ENCODE measurements at regions not wholly inside any gene's neighbourhood (a gene's known extent, or its start where the extent isn't known, plus 50 kb on each side); places are given as distances from the start of the nearest gene placed in this dataset.

DNA sequence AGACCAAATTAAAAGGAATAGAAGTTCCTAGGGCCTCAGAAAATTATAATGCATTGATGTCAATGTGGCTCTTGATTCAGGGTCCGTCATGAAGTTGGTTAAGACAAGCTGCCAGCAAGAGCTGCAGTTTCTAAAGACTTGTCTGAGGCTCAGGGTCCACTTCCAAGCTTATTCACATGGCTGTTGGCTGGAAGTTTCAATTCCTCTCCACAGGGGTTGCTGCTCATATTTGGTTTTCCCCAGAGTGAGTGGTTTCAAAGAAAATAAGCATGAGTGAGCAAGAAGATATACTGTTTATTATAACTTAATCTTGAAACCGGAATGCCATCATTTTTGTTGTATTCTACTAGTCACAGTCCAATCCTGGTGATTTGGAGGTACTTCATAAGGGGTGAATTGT lies 1247.4 kb downstream of the LRFN5 start:
- H3K4me3 ChIP-seq (ENCODE audit: low read depth in 2 of 2, low read length in 2 of 2): no peak overlapping the region
- H3K27me3 ChIP-seq (ENCODE audit: control insufficient read depth, insufficient read depth, low read length): no peaks in the 10 kb centered on the region
- H3K4me1 ChIP-seq (ENCODE audit: control insufficient read depth, insufficient read depth, low read length): no peaks in the 10 kb centered on the region
- ChIA-PET CTCF (no interaction called here), POLR2A (no interaction called here)
- no peak for DNase-seq (ENCODE audit: low read depth, low spot score)
- BruUV-seq (replicated peaks): no TSS peak
- TF ChIP-seq TCF7L2 (IDR thresholded peaks at IDR 0.05; ENCODE audit: low read depth, low read length) (no peak), REST (IDR thresholded peaks at IDR 0.05; ENCODE audit: insufficient read depth in 1 of 2, low read depth in 2 of 2, low read length in 1 of 2) (no peak), SIN3A (IDR thresholded peaks at IDR 0.05; ENCODE audit: borderline replicate concordance, insufficient read depth, low read depth, low read length) (no peak), CTCF (IDR thresholded peaks at IDR 0.05) (no peak), POLR2AphosphoS5 (IDR thresholded peaks at IDR 0.05; ENCODE audit: low read depth, low read length) (no peak)
- intact Hi-C loops (cut with micrococcal nuclease; ENCODE audit: unreplicated experiment): no loop called here
- in situ Hi-C loops (cut with HindIII; ENCODE audit: low pct_unique_long_range_greater_than_20kb, low sequenced_read_pairs): no loop called here
- no peak for ATAC-seq
- H3K9me3 ChIP-seq (ENCODE audit: control insufficient read depth, insufficient read depth, low read depth, low read length): no peaks in the 10 kb centered on the region
- H3K36me3 ChIP-seq (ENCODE audit: control insufficient read depth, insufficient read depth, low read length): no peaks in the 10 kb centered on the region
- no peak overlapping the region for H3K27ac ChIP-seq (ENCODE audit: low read length)

GRCh38 chr14:42848652-42849051 lies 1242.0 kb downstream of the LRFN5 start:
- DNase-seq (ENCODE audit: low read depth, low spot score) (no peak), ATAC-seq (no peak)
- H3K36me3 ChIP-seq (ENCODE audit: control insufficient read depth, insufficient read depth, low read length): no peaks in the 10 kb centered on the region
- no peak for TF ChIP-seq POLR2AphosphoS5 (IDR thresholded peaks at IDR 0.05; ENCODE audit: low read depth, low read length)
- TF ChIP-seq REST (IDR thresholded peaks at IDR 0.05; ENCODE audit: insufficient read depth in 1 of 2, low read depth in 2 of 2, low read length in 1 of 2): no peak
- no peak for TF ChIP-seq SIN3A (IDR thresholded peaks at IDR 0.05; ENCODE audit: borderline replicate concordance, insufficient read depth, low read depth, low read length)
- in situ Hi-C loops (cut with HindIII; ENCODE audit: low pct_unique_long_range_greater_than_20kb, low sequenced_read_pairs): no loop called here
- BruUV-seq (replicated peaks): no TSS peak
- H3K4me3 ChIP-seq (ENCODE audit: low read depth in 2 of 2, low read length in 2 of 2): no peak overlapping the region
- no peaks in the 10 kb centered on the region for H3K4me1 ChIP-seq (ENCODE audit: control insufficient read depth, insufficient read depth, low read length)
- no peaks in the 10 kb centered on the region for H3K27me3 ChIP-seq (ENCODE audit: control insufficient read depth, insufficient read depth, low read length)
- no peak overlapping the region for H3K27ac ChIP-seq (ENCODE audit: low read length)
- H3K9me3 ChIP-seq (ENCODE audit: control insufficient read depth, insufficient read depth, low read depth, low read length): no peaks in the 10 kb centered on the region
- ChIA-PET CTCF (no interaction called here), POLR2A (no interaction called here)
- intact Hi-C loops (cut with micrococcal nuclease; ENCODE audit: unreplicated experiment): no loop called here

Data from Panc1 (cell line).